GM12878 (cell line): ENCODE measurements at regions not wholly inside any gene's neighbourhood (a gene's known extent, or its start where the extent isn't known, plus 50 kb on each side); places are given as distances from the start of the nearest gene placed in this dataset.
A peak's percentile ranks its signal among the peaks of the same experiment; 100 is the strongest.

ENCODE experiments used
- ATAC-seq: fragments of 200-7000 bp; cut with Tn5 transposase; 3 replicates; pipeline ENCODE4 v1.9.1; 2020; ENCODE audit warnings: mild to moderate bottlenecking, moderate library complexity
- BruUV-seq: library from RNA; stranded (reverse); fragments of 400-500 nt; replicated peaks from 2 replicates; lab custom pipeline; 2021; lab: Mats Ljungman, UMichigan
- CTCF ChIA-PET: fragments of 300-600 bp; sonication (Branson Sonifier 250); formaldehyde crosslinking; extraction: SDS; loops from one replicate; lab custom pipeline; 2021; ENCODE audit warnings: inconsistent platforms; lab: Yijun Ruan, JAX
- POLR2A ChIA-PET: fragments of 350-600 bp; formaldehyde crosslinking; extraction: SDS; loops from one replicate; lab custom pipeline; 2021; ENCODE audit warnings: inconsistent platforms; lab: Charles Lee
- RAD21 ChIA-PET: fragments of 300-600 bp; sonication (Branson Sonifier 250); formaldehyde crosslinking; loops from one replicate; lab custom pipeline; 2023; ENCODE audit warnings: antibody characterized with exemption; ENCODE audit not compliant: unreplicated experiment; lab: Charles Lee
- SMC1A ChIA-PET: fragments of 300-600 bp; sonication (Branson Sonifier 250); formaldehyde crosslinking; loops from one replicate; lab custom pipeline; 2023; ENCODE audit not compliant: unreplicated experiment, uncharacterized antibody; lab: Charles Lee
- DNase-seq: peaks from one replicate; pipeline ENCODE4 v3.0.0-alpha.2; 2011; ENCODE audit warnings: low read depth, low spot score
- FAIRE-seq: peaks from 3 replicates; lab custom pipeline; 2011; peaks lifted over from hg19 to GRCh38; lab: Jason Lieb, UNC
- H2AFZ ChIP-seq: 2 replicates; pipeline ENCODE4 v1.6.0; 2011; ENCODE audit warnings: low read depth, low read length, control low read depth; ENCODE audit not compliant: control insufficient read depth
- H3K27ac ChIP-seq: 2 replicates; pipeline ENCODE4 v1.5.1; 2011; ENCODE audit warnings: control low read depth; ENCODE audit not compliant: control insufficient read depth, insufficient read depth
- H3K27me3 ChIP-seq, 2 experiments: replicated peaks in 1 of 2; 2 replicates each; pipeline versions ENCODE4 v1.6.0 to v1.6.1; 2011; ENCODE audit warnings: low read length in 1 of 2; ENCODE audit not compliant: control insufficient read depth in 2 of 2, insufficient read depth in 2 of 2
- H3K36me3 ChIP-seq, 2 experiments: 2 replicates each; pipeline ENCODE4 v1.5.1; 2011; ENCODE audit warnings: low read length in 1 of 2; ENCODE audit not compliant: control insufficient read depth in 2 of 2, insufficient read depth in 2 of 2
- H3K4me1 ChIP-seq: 2 replicates; pipeline ENCODE4 v1.6.1; 2011; ENCODE audit warnings: mild to moderate bottlenecking, low read length, moderate library complexity, mixed read lengths; ENCODE audit not compliant: control insufficient read depth, insufficient read depth
- H3K4me2 ChIP-seq: 2 replicates; pipeline ENCODE4 v1.6.0; 2011; ENCODE audit warnings: control low read depth; ENCODE audit not compliant: control insufficient read depth, insufficient read depth
- H3K4me3 ChIP-seq: fragments of 200-600 bp; sonication (generic); 2 replicates; pipeline ENCODE4 v1.5.1; 2016
- H3K79me2 ChIP-seq: 2 replicates; pipeline ENCODE4 v1.6.0; 2011; ENCODE audit warnings: low read length; ENCODE audit not compliant: control insufficient read depth, insufficient read depth
- H3K9ac ChIP-seq: 2 replicates; pipeline ENCODE4 v1.8.0; 2011; ENCODE audit warnings: low read length, control low read depth, mixed read lengths; ENCODE audit not compliant: control insufficient read depth, insufficient read depth
- H3K9me3 ChIP-seq: replicated peaks from 3 replicates; pipeline ENCODE4 v1.5.1; 2011; ENCODE audit warnings: mild to moderate bottlenecking, low read length; ENCODE audit not compliant: control insufficient read depth, insufficient read depth
- H4K20me1 ChIP-seq: 2 replicates; pipeline ENCODE4 v1.6.0; 2011; ENCODE audit not compliant: control insufficient read depth, insufficient read depth
- BCL11A ChIP-seq: IDR thresholded peaks from 2 replicates; pipeline ENCODE4 v1.6.1; 2011; ENCODE audit warnings: low read depth, low read length
- CREM ChIP-seq: IDR thresholded peaks from 2 replicates; pipeline ENCODE4 v1.6.1; 2014; ENCODE audit warnings: antibody characterized with exemption, low read depth
- GABPA ChIP-seq: IDR thresholded peaks from 2 replicates; pipeline ENCODE4 v1.6.1; 2014; ENCODE audit warnings: antibody characterized with exemption, low read depth, mild to moderate bottlenecking, inconsistent platforms
- KLF5 ChIP-seq: fragments of 450-650 bp; IDR thresholded peaks from 2 replicates; pipeline ENCODE4 v1.6.1; 2014; ENCODE audit warnings: mild to moderate bottlenecking; ENCODE audit not compliant: partially characterized antibody
- NBN ChIP-seq: fragments of 450-650 bp; IDR thresholded peaks from 2 replicates; pipeline ENCODE4 v1.6.1; 2016
- NFYA ChIP-seq: IDR thresholded peaks from 2 replicates; pipeline ENCODE4 v1.6.1; 2011; ENCODE audit warnings: low read depth, mild to moderate bottlenecking, low read length, improper control_type of control experiment, borderline replicate concordance
- YY1 ChIP-seq: IDR thresholded peaks from 2 replicates; pipeline ENCODE4 v1.6.1; 2011; ENCODE audit warnings: low read depth, mild to moderate bottlenecking, low read length
- ZZZ3 ChIP-seq: IDR thresholded peaks from 2 replicates; pipeline ENCODE4 v1.6.1; 2011; ENCODE audit warnings: low read depth; ENCODE audit not compliant: control insufficient read depth, insufficient read length
- WGBS: methylation state at CpG from one replicate; pipeline ENCODE4 v1.1.6; 2016; ENCODE audit warnings: low lambda C conversion rate; ENCODE audit not compliant: insufficient replicate concordance, insufficient coverage; ENCODE audit errors: missing lambda C conversion rate; 5-methylcytosine and 5-hydroxymethylcytosine counted together
- in situ Hi-C: fragments of 300-500 bp; cut with MboI; formaldehyde crosslinking; loops from 9 replicates; pipeline ENCODE4 v1.14.3; 2018; ENCODE audit warnings: mixed read lengths
- intact Hi-C: fragments of 100-400 bp; cut with micrococcal nuclease; formaldehyde crosslinking; loops from one replicate; pipeline ENCODE4 v1.14.2; 2022; ENCODE audit not compliant: unreplicated experiment
- TF ChIP-seq, protein P1 (sequence below): IDR thresholded peaks from 2 replicates; pipeline ENCODE4 v1.6.1; 2011; ENCODE audit warnings: low read depth, low read length, improper control_type of control experiment, borderline replicate concordance
- TF ChIP-seq, protein P2 (sequence below): fragments of 150-350 bp; IDR thresholded peaks from 2 replicates; pipeline ENCODE4 v1.6.1; 2016; ENCODE audit warnings: low read depth, low read length

DNA sequence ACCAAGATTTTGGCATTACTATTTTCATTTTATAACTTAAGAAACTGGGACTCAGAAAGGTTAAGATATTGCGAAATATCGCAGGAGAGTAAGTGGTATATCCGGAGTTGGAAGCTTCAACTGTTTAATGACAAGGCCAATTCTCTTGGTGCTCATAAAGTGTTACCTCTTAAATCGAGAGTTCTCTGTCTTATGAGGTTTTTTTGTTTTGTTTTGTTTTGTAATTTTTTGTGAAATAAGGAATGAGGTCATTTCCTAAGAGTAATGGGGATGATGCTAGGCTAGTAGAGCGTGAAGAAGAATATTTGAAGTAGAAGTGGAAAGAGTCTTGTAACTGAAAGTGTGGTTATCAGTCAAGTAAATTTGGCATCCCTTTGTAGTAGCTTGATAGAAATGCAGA is 183.2 kb upstream of the DAB2 start (continued):
- TF ChIP-seq, protein P1, sequence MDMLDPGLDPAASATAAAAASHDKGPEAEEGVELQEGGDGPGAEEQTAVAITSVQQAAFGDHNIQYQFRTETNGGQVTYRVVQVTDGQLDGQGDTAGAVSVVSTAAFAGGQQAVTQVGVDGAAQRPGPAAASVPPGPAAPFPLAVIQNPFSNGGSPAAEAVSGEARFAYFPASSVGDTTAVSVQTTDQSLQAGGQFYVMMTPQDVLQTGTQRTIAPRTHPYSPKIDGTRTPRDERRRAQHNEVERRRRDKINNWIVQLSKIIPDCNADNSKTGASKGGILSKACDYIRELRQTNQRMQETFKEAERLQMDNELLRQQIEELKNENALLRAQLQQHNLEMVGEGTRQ = no peak
- TF ChIP-seq, protein P2, sequence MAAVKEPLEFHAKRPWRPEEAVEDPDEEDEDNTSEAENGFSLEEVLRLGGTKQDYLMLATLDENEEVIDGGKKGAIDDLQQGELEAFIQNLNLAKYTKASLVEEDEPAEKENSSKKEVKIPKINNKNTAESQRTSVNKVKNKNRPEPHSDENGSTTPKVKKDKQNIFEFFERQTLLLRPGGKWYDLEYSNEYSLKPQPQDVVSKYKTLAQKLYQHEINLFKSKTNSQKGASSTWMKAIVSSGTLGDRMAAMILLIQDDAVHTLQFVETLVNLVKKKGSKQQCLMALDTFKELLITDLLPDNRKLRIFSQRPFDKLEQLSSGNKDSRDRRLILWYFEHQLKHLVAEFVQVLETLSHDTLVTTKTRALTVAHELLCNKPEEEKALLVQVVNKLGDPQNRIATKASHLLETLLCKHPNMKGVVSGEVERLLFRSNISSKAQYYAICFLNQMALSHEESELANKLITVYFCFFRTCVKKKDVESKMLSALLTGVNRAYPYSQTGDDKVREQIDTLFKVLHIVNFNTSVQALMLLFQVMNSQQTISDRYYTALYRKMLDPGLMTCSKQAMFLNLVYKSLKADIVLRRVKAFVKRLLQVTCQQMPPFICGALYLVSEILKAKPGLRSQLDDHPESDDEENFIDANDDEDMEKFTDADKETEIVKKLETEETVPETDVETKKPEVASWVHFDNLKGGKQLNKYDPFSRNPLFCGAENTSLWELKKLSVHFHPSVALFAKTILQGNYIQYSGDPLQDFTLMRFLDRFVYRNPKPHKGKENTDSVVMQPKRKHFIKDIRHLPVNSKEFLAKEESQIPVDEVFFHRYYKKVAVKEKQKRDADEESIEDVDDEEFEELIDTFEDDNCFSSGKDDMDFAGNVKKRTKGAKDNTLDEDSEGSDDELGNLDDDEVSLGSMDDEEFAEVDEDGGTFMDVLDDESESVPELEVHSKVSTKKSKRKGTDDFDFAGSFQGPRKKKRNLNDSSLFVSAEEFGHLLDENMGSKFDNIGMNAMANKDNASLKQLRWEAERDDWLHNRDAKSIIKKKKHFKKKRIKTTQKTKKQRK = no peak
- TF ChIP-seq GABPA (no peak), NBN (no peak), CREM (peak; percentile 56; the same call in 1 of the 2 replicates), NFYA (no peak)
- TF ChIP-seq, all 136 proteins: peak for 8

DNA sequence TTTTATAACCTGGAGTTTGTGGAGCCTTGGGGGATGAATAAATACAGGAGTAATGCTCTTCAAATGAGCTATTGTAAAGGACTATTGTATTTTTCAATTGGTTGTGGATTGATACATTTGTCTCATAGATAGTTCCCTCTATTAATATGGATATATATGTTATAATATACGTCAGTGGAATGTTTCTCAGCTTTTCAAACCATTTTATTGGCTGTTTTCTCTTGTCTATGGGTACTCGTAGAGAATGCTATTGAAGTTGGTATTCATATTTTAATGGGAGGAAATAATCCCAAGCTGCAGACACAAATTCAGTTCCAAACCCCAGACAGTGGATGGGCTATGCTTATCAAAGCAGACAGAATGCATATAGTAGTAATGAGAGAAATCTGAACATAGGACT is 181.8 kb upstream of the DAB2 start:
- H3K9me3 ChIP-seq = no peaks in the 10 kb centered on the region
- H3K4me2 ChIP-seq = no peak overlapping the region
- SMC1A ChIA-PET = no interaction called here
- H4K20me1 ChIP-seq = no peaks in the 10 kb centered on the region
- H3K79me2 ChIP-seq = no peaks in the 10 kb centered on the region
- intact Hi-C loops (no loop called here), in situ Hi-C loops (no loop called here)
- no peak for FAIRE-seq
- no peak overlapping the region for H2AFZ ChIP-seq
- POLR2A ChIA-PET = interaction anchor here (0.6 kb wide), 1 partner anchor 88 kb away, joined by 3 read pairs; no protein-coding TSS in a partner anchor
- H3K4me3 ChIP-seq = no peak overlapping the region
- CTCF ChIA-PET = interaction anchor here (1.0 to 1.2 kb wide), 2 partner anchors 11 to 28 kb away, joined by 3 to 5 read pairs; no protein-coding TSS in a partner anchor
- RAD21 ChIA-PET = no interaction called here
- TF ChIP-seq YY1 = no peak
- no peak for TF ChIP-seq BCL11A
- TF ChIP-seq ZZZ3 = no peak
- TF ChIP-seq KLF5 = no peak
- H3K9ac ChIP-seq = no peak overlapping the region
- no peaks in the 10 kb centered on the region for H3K36me3 ChIP-seq
- H3K27me3 ChIP-seq = no peaks in the 10 kb centered on the region
- WGBS = 21% methylated on average over 2 of the region's 2 CpGs
- BruUV-seq = no TSS peak
- DNase-seq = no peak
- no peak overlapping the region for H3K27ac ChIP-seq
- no peaks in the 10 kb centered on the region for H3K4me1 ChIP-seq
- no peak for ATAC-seq
